ENCODE measurements at regions not wholly inside any gene's neighbourhood (a gene's known extent, or its start where the extent isn't known, plus 50 kb on each side); places are given as distances from the start of the nearest gene placed in this dataset.
"Not testable (repeated sequence)": the region's sequence is repeated elsewhere in the genome, so short reads cannot be mapped to it uniquely, and the experiment has no call there.

GRCh38 chr5:110865400-110866094, 126.7 kb downstream of the SLC25A46 start:
- FAIRE-seq (no peak), DNase-seq (ENCODE audit: low spot score in 2 of 2) (no peak)

GRCh38 chr5:110869927-110870326, 131.1 kb downstream of the SLC25A46 start:
- no peak for FAIRE-seq
- no peak for DNase-seq (ENCODE audit: low spot score in 2 of 2)

GRCh38 chr5:110872200-110872599, 133.4 kb downstream of the SLC25A46 start:
- FAIRE-seq (no peak), DNase-seq (ENCODE audit: low spot score in 2 of 2) (no peak)

GRCh38 chr5:110872963-110873362, 134.2 kb downstream of the SLC25A46 start:
- DNase-seq (ENCODE audit: low spot score in 2 of 2): no peak
- FAIRE-seq: no peak

GRCh38 chr5:110873773-110874437, 135.1 kb downstream of the SLC25A46 start:
- no peak for DNase-seq (ENCODE audit: low spot score in 2 of 2)

GRCh38 chr5:110875115-110875514, 136.3 kb downstream of the SLC25A46 start:
- not testable (repeated sequence) for DNase-seq (ENCODE audit: low spot score in 2 of 2); FAIRE-seq

More at GRCh38 chr5:110873773-110874437, 135.1 kb downstream of the SLC25A46 start:
- no peak for FAIRE-seq

- FAIRE-seq (no peak), DNase-seq (ENCODE audit: low spot score in 2 of 2) (no peak)
These were observed 139.3 kb downstream of the SLC25A46 start for GRCh38 chr5:110878115-110878514.

- no peak for DNase-seq (ENCODE audit: low spot score in 2 of 2)
- FAIRE-seq: no peak
These were observed 140.9 kb downstream of the SLC25A46 start for GRCh38 chr5:110879675-110880074.

GRCh38 chr5:110880413-110880812, 141.6 kb downstream of the SLC25A46 start:
- DNase-seq (ENCODE audit: low spot score in 2 of 2): no peak

GRCh38 chr5:110884005-110884404, 145.2 kb downstream of the SLC25A46 start:
- FAIRE-seq: no peak
- no peak for DNase-seq (ENCODE audit: low spot score in 2 of 2)

More at GRCh38 chr5:110880413-110880812, 141.6 kb downstream of the SLC25A46 start:
- no peak for FAIRE-seq

GRCh38 chr5:110887170-110887569, 148.4 kb downstream of the SLC25A46 start:
- not testable (repeated sequence) for FAIRE-seq; DNase-seq (ENCODE audit: low spot score in 2 of 2)

GRCh38 chr5:110893854-110894483, 155.2 kb downstream of the SLC25A46 start:
- DNase-seq (ENCODE audit: low spot score in 2 of 2); FAIRE-seq: not testable (repeated sequence)

GRCh38 chr5:110894805-110895204, 156.0 kb downstream of the SLC25A46 start:
- DNase-seq (ENCODE audit: low spot score in 2 of 2) (no peak), FAIRE-seq (no peak)

GRCh38 chr5:110896901-110897300, 158.1 kb downstream of the SLC25A46 start:
- DNase-seq (ENCODE audit: low spot score in 2 of 2) (no peak), FAIRE-seq (no peak)

- DNase-seq (ENCODE audit: low spot score in 2 of 2) (no peak), FAIRE-seq (no peak)
These were observed 161.0 kb downstream of the SLC25A46 start for GRCh38 chr5:110899566-110900412.

GRCh38 chr5:110900829-110901228, 162.0 kb downstream of the SLC25A46 start:
- FAIRE-seq (no peak), DNase-seq (ENCODE audit: low spot score in 2 of 2) (no peak)

GRCh38 chr5:110903966-110904365, 165.2 kb downstream of the SLC25A46 start:
- no peak for DNase-seq (ENCODE audit: low spot score in 2 of 2)
- no peak for FAIRE-seq

GRCh38 chr5:110908848-110909247, 162.7 kb upstream of the TSLP start:
- DNase-seq (ENCODE audit: low spot score in 2 of 2) (no peak), FAIRE-seq (no peak)

- DNase-seq (ENCODE audit: low spot score in 2 of 2): no peak
- FAIRE-seq: no peak
These were observed 162.1 kb upstream of the TSLP start for GRCh38 chr5:110909415-110909814.

GRCh38 chr5:110909950-110910349, 161.6 kb upstream of the TSLP start:
- no peak for FAIRE-seq
- DNase-seq (ENCODE audit: low spot score in 2 of 2): no peak

- DNase-seq (ENCODE audit: low spot score in 2 of 2): no peak
- FAIRE-seq: no peak
These were observed 158.3 kb upstream of the TSLP start for GRCh38 chr5:110913221-110913620.

All from frontal cortex (tissue), 3 donors.